Left lung (tissue), 4 donors: ENCODE measurements at regions not wholly inside any gene's neighbourhood (a gene's known extent, or its start where the extent isn't known, plus 50 kb on each side); places are given as distances from the start of the nearest gene placed in this dataset.
A peak's percentile ranks its signal among the peaks of the same experiment; 100 is the strongest.

ENCODE experiments used
- ATAC-seq: fragments of 200-7000 bp; cut with Tn5 transposase; one replicate; pipeline ENCODE4 v1.9.1; 2020; ENCODE audit warnings: moderate library complexity
- DNase-seq, 4 donors: peaks; one replicate each; pipeline ENCODE4 v3.0.0-alpha.2; 2013 to 2020
- H3K27ac ChIP-seq, 2 donors: fragments of 200-600 bp; sonication (generic) in 1 of 2; one replicate each; pipeline versions ENCODE4 v1.5.0 to v1.8.0; 2020 to 2021
- H3K27me3 ChIP-seq, 2 donors: fragments of 200-600 bp; sonication (generic) in 1 of 2; one replicate each; pipeline versions ENCODE4 v1.5.0 to v1.8.0; 2020 to 2021
- H3K36me3 ChIP-seq, 2 donors: fragments of 200-600 bp; sonication (generic) in 1 of 2; one replicate each; pipeline versions ENCODE4 v1.5.0 to v1.8.0; 2020 to 2021
- H3K4me1 ChIP-seq, 2 donors: fragments of 200-600 bp; one replicate each; pipeline ENCODE4 v1.8.0; 2021
- H3K4me3 ChIP-seq, 2 donors: fragments of 200-600 bp; sonication (generic) in 1 of 2; one replicate each; pipeline versions ENCODE4 v1.5.0 to v1.8.0; 2020 to 2021; ENCODE audit warnings: mild to moderate bottlenecking in 1 of 2
- H3K9me3 ChIP-seq, 2 donors: fragments of 200-600 bp; sonication (generic) in 1 of 2; one replicate each; pipeline versions ENCODE4 v1.5.0 to v1.8.0; 2020 to 2021
- intact Hi-C, 2 donors: fragments of 100-400 bp; cut with DNase I; formaldehyde crosslinking; loops; one replicate each; pipeline versions ENCODE4 v1.11.2 to v1.14.2; 2022
- TF ChIP-seq, protein P1 (sequence below), 2 donors: fragments of 200-600 bp; sonication (generic) in 1 of 2; IDR thresholded peaks; one replicate each; pipeline versions ENCODE4 v1.5.0 to v1.8.0; 2021; ENCODE audit warnings: antibody characterized with exemption in 2 of 2
- donor health status: DM: no; HTN: yes; CAD: no.
- donor health status: DM: no; HTN: no; CAD: no.

DNA sequence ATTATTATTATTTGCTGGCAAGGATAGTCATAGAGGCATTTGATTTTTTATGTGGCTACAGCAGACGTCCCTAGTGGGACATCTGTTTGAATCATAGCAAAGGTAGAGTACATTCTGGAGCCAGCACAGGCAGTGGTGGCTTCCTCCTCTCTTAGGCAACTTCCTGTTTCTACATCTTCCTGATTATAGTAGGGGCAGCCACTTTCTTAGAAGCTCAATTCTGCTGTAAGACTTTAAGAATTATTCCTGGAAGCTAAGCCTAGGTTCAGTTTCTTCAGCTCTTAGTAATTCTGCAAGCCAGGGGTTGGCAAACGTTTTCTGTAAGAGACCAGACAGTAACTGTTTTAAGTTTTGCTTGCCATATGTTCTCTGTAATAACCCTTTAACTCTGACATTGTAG lies 129.3 kb upstream of the TENM4 start:
- ATAC-seq (no peak), DNase-seq (no peak)
- H3K9me3 ChIP-seq, result peaks cover 0 to 9% of the 10 kb centered on the region in 2 donors
- H3K4me1 ChIP-seq, result no peaks in the 10 kb centered on the region
- no peak overlapping the region for H3K27ac ChIP-seq
- TF ChIP-seq, protein P1, sequence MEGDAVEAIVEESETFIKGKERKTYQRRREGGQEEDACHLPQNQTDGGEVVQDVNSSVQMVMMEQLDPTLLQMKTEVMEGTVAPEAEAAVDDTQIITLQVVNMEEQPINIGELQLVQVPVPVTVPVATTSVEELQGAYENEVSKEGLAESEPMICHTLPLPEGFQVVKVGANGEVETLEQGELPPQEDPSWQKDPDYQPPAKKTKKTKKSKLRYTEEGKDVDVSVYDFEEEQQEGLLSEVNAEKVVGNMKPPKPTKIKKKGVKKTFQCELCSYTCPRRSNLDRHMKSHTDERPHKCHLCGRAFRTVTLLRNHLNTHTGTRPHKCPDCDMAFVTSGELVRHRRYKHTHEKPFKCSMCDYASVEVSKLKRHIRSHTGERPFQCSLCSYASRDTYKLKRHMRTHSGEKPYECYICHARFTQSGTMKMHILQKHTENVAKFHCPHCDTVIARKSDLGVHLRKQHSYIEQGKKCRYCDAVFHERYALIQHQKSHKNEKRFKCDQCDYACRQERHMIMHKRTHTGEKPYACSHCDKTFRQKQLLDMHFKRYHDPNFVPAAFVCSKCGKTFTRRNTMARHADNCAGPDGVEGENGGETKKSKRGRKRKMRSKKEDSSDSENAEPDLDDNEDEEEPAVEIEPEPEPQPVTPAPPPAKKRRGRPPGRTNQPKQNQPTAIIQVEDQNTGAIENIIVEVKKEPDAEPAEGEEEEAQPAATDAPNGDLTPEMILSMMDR (IDR thresholded peaks at IDR 0.05), result no peak
- no peaks in the 10 kb centered on the region for H3K27me3 ChIP-seq
- H3K4me3 ChIP-seq, result no peak overlapping the region
- intact Hi-C loops, result no loop called here
- H3K36me3 ChIP-seq, result no peaks in the 10 kb centered on the region

DNA sequence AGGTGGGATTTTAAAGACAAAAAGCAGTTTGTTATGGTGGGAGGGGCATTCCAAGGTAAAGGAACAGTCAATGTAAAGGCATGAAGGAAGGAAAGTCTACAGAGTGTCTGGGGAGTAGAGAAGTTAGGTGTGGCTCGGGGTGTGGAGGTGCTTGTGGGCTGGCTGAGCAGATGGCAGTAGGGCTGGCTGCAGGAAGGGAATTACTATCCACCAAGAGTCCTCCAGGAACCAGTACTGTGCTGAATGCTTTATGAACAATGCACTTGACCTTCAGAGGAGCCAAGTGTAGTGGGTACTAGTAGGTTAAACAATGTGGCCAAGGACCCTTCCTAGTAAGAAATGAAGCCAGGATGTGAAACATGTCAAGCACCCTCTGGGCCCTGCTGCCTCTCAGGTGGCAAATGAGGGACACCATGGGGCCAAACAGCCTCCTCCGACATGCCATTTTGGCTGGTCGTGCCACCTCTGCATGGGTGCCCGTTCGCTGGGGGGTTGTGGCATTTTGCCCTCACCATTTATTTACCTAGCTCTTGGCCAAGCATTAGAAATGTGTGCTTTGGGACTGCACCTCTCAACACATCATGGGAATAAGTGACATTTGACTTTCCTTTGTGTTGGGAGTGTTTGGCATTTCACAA lies 123.6 kb upstream of the TENM4 start:
- H3K9me3 ChIP-seq, result peaks cover 0 to 2% of the 10 kb centered on the region in 2 donors
- no peaks in the 10 kb centered on the region for H3K36me3 ChIP-seq
- TF ChIP-seq, protein P1 (IDR thresholded peaks at IDR 0.05), result no peak
- intact Hi-C loops, result no loop called here
- no peak overlapping the region for H3K4me3 ChIP-seq
- DNase-seq (peak in 3 of 4 donors; percentile 44 to 83 (median 80)), ATAC-seq (peak; percentile 97)
- H3K27me3 ChIP-seq, result no peaks in the 10 kb centered on the region
- no peaks in the 10 kb centered on the region for H3K4me1 ChIP-seq
- H3K27ac ChIP-seq, result peak overlapping the region in 1 of 2 donors; percentile 19

DNA sequence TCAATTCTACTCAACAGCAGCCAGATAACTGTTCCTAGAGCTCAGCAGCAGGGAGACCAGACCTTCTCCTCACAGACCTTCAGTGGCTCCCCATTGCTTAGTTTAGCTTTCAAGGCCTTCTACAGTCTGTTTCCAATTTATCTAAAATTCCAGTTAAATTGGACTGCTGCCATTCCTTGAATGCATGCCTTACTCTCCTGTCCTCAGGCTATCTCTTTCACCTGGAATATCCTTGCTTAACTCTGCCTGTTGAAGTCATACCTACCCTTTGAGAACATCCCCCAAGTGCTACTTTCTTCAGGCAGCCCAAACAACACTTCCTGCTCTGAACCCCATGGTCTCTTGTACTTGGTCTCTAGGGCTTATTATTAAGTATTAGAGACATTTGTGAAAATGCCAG lies 120.7 kb upstream of the TENM4 start:
- intact Hi-C loops, result no loop called here
- no peaks in the 10 kb centered on the region for H3K36me3 ChIP-seq
- H3K27me3 ChIP-seq, result no peaks in the 10 kb centered on the region
- ATAC-seq (no peak), DNase-seq (no peak)
- no peaks in the 10 kb centered on the region for H3K4me1 ChIP-seq
- no peak overlapping the region for H3K27ac ChIP-seq
- TF ChIP-seq, protein P1 (IDR thresholded peaks at IDR 0.05), result no peak
- H3K4me3 ChIP-seq, result no peak overlapping the region
- H3K9me3 ChIP-seq, result no peaks in the 10 kb centered on the region

DNA sequence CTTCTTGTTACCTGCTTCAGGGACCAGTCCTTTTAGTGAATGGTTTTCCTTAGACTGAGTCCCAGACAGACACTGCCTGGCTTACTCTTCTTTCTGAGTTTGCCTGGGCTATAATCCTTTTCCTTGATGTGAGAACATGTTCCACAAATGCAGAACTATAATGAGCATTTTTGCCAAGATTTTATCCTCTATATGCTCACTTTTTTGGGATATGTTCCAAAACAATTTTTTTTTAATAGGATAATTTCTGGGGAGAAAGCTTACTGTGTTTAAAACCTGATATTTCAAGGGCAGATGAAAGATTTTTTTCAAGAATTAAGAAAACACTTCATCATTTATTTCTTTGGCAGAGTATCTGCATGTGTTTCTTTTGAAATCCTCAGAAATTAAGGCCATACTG lies 110.0 kb upstream of the TENM4 start:
- ATAC-seq (no peak), DNase-seq (no peak)
- Histone ChIP-seq H3K9me3 (no peaks in the 10 kb centered on the region), H3K27ac (no peak overlapping the region), H3K4me3 (no peak overlapping the region), H3K27me3 (no peaks in the 10 kb centered on the region), H3K4me1 (no peaks in the 10 kb centered on the region), H3K36me3 (no peaks in the 10 kb centered on the region)
- TF ChIP-seq, protein P1 (IDR thresholded peaks at IDR 0.05), result no peak
- intact Hi-C loops, result no loop called here

DNA sequence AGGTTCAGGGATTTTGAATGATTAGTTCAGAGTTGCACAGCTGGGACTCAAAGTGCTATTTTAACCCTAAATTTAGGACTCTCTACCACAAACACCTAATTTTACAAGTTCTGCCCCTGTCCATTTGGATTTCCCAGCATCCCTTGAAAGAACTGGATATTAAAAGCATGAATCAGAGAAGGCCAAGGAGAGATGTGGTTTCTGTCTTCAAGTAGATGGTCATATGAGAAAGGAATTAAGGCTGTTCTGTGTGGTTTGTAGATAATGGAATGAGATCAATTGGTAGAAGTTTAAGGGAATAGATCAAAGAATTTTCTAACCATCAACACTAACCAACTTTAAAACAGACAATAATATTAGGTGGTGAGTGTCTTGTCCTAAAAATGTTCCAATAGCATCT lies 106.4 kb upstream of the TENM4 start:
- Histone ChIP-seq H3K4me1 (no peaks in the 10 kb centered on the region), H3K27me3 (no peaks in the 10 kb centered on the region), H3K9me3 (no peaks in the 10 kb centered on the region), H3K4me3 (no peak overlapping the region), H3K27ac (no peak overlapping the region), H3K36me3 (no peaks in the 10 kb centered on the region)
- DNase-seq, result no peak
- no peak for ATAC-seq
- intact Hi-C loops, result no loop called here
- TF ChIP-seq, protein P1 (IDR thresholded peaks at IDR 0.05), result no peak
